ENCODE measurements at regions not wholly inside any gene's neighbourhood (a gene's known extent, or its start where the extent isn't known, plus 50 kb on each side); places are given as distances from the start of the nearest gene placed in this dataset.

- Histone ChIP-seq H3K4me3 (no peak overlapping the region), H3K9me3 (peaks cover 0 to 14% (median 0%) of the 10 kb centered on the region in 12 donors), H3K27me3 (peaks cover 0 to 9% (median 0%) of the 10 kb centered on the region in 9 donors), H3K4me1 (peaks cover 0 to 29% (median 7%) of the 10 kb centered on the region in 12 donors), H3K36me3 (no peaks in the 10 kb centered on the region), H3K27ac (no peak overlapping the region)
- TF ChIP-seq CTCF (IDR thresholded peaks at IDR 0.05) (no peak), POLR2A (IDR thresholded peaks at IDR 0.05) (no peak)
- ATAC-seq, result no peak
- 97 to 100% (median 98%) methylated on average over 3 of the region's 3 CpGs for WGBS, 4 donors
- intact Hi-C loops (cut with DNase I), result loop anchor here in 2 of 10 donors (10.0 kb wide), 1 partner anchor 154 kb away; the partner anchor contains the start of gene IRS1 (in 2 of the 2)
- DNase-seq, result no peak
Observed at GRCh38 chr2:226640501-226640900, 159.1 kb downstream of the IRS1 start.

- ATAC-seq (no peak), DNase-seq (no peak)
- Histone ChIP-seq H3K27me3 (peaks cover 0 to 9% (median 0%) of the 10 kb centered on the region in 9 donors), H3K36me3 (no peaks in the 10 kb centered on the region), H3K27ac (no peak overlapping the region), H3K4me3 (no peak overlapping the region), H3K9me3 (peaks cover 0 to 14% (median 0%) of the 10 kb centered on the region in 12 donors), H3K4me1 (peaks cover 0 to 22% (median 9%) of the 10 kb centered on the region in 12 donors)
- TF ChIP-seq CTCF (IDR thresholded peaks at IDR 0.05), result no peak
- no peak for TF ChIP-seq POLR2A (IDR thresholded peaks at IDR 0.05)
- 90 to 100% (median 96%) methylated on average over 2 of the region's 2 CpGs for WGBS, 4 donors
- intact Hi-C loops (cut with DNase I), result no loop called here
Observed at GRCh38 chr2:226639550-226639949, 160.1 kb downstream of the IRS1 start.

GRCh38 chr2:226638576-226638975, 161.0 kb downstream of the IRS1 start:
- no peak for ATAC-seq
- Histone ChIP-seq H3K4me1 (peaks cover 0 to 12% (median 4%) of the 10 kb centered on the region in 12 donors), H3K27me3 (peaks cover 0 to 9% (median 0%) of the 10 kb centered on the region in 9 donors), H3K36me3 (no peaks in the 10 kb centered on the region), H3K4me3 (no peak overlapping the region), H3K9me3 (peaks cover 0 to 14% (median 0%) of the 10 kb centered on the region in 12 donors), H3K27ac (no peak overlapping the region)
- intact Hi-C loops (cut with DNase I), result no loop called here
- 79 to 85% (median 83%) methylated on average over 9 of the region's 9 CpGs for WGBS, 4 donors
- no peak for TF ChIP-seq POLR2A (IDR thresholded peaks at IDR 0.05)
- TF ChIP-seq CTCF (IDR thresholded peaks at IDR 0.05), result no peak
- no peak for DNase-seq

GRCh38 chr2:226637383-226637782, 162.2 kb downstream of the IRS1 start:
- DNase-seq (no peak), ATAC-seq (no peak)
- intact Hi-C loops (cut with DNase I), result no loop called here
- H3K4me1 ChIP-seq, result peaks cover 0 to 6% (median under 1%) of the 10 kb centered on the region in 12 donors
- no peak overlapping the region for H3K27ac ChIP-seq
- H3K27me3 ChIP-seq, result peaks cover 0 to 9% (median 0%) of the 10 kb centered on the region in 9 donors
- peaks cover 0 to 14% (median 0%) of the 10 kb centered on the region in 12 donors for H3K9me3 ChIP-seq
- H3K4me3 ChIP-seq, result no peak overlapping the region
- WGBS, 4 donors, result 89 to 98% (median 96%) methylated on average over 2 of the region's 2 CpGs
- no peaks in the 10 kb centered on the region for H3K36me3 ChIP-seq
- TF ChIP-seq POLR2A (IDR thresholded peaks at IDR 0.05) (no peak), CTCF (IDR thresholded peaks at IDR 0.05) (no peak)

Data from heart left ventricle (tissue), 16 donors.